OCI-LY7 (cell line): ENCODE measurements at regions not wholly inside any gene's neighbourhood (a gene's known extent, or its start where the extent isn't known, plus 50 kb on each side); places are given as distances from the start of the nearest gene placed in this dataset.

Experiments used
- BruUV-seq: library from RNA; stranded (reverse); fragments of 400-500 nt; replicated peaks from 2 replicates; lab custom pipeline; 2021; lab: Mats Ljungman, UMichigan
- CTCF ChIA-PET: fragments of 300-600 bp; sonication (Branson Sonifier 250); formaldehyde crosslinking; loops from one replicate; lab custom pipeline; 2022; ENCODE audit warnings: antibody characterized with exemption; ENCODE audit not compliant: unreplicated experiment; lab: Charles Lee
- POLR2A ChIA-PET: fragments of 300-600 bp; sonication (Branson Sonifier 250); formaldehyde crosslinking; loops from one replicate; lab custom pipeline; 2022; ENCODE audit warnings: antibody characterized with exemption; lab: Charles Lee
- DNase-seq: peaks from one replicate; pipeline ENCODE4 v3.0.0-alpha.2; 2015; ENCODE audit warnings: low spot score
- H2AFZ ChIP-seq: fragments of 200-600 bp; sonication (generic), shearing (Covaris generic); 2 replicates; pipeline ENCODE4 v1.6.1; 2014; ENCODE audit warnings: mild to moderate bottlenecking, antibody characterized with exemption, low read length, moderate library complexity
- H3K27ac ChIP-seq: fragments of 200-600 bp; sonication (generic); 2 replicates; pipeline ENCODE4 v1.5.1; 2014; ENCODE audit warnings: mixed run types, low read depth, mild to moderate bottlenecking, moderate library complexity, low read length, inconsistent platforms; ENCODE audit not compliant: poor library complexity, severe bottlenecking
- H3K36me3 ChIP-seq: fragments of 200-600 bp; sonication (generic); 2 replicates; pipeline ENCODE4 v1.6.1; 2014; ENCODE audit warnings: mild to moderate bottlenecking, antibody characterized with exemption, low read length, moderate library complexity, mixed read lengths; ENCODE audit not compliant: insufficient read depth
- H3K4me1 ChIP-seq: fragments of 200-600 bp; sonication (generic); 2 replicates; pipeline ENCODE4 v1.5.1; 2014; ENCODE audit warnings: mild to moderate bottlenecking, low read length; ENCODE audit not compliant: insufficient read depth, poor library complexity, severe bottlenecking
- H3K4me2 ChIP-seq: fragments of 200-600 bp; sonication (generic); 2 replicates; pipeline ENCODE4 v1.6.1; 2014; ENCODE audit warnings: mild to moderate bottlenecking, low read length
- H3K4me3 ChIP-seq: fragments of 200-600 bp; sonication (generic); 2 replicates; pipeline ENCODE4 v1.5.1; 2014; ENCODE audit warnings: mild to moderate bottlenecking, low read depth, low read length; ENCODE audit not compliant: poor library complexity, severe bottlenecking
- H3K79me2 ChIP-seq: fragments of 200-600 bp; sonication (generic); 2 replicates; pipeline ENCODE4 v1.6.1; 2016; ENCODE audit warnings: low read depth, mild to moderate bottlenecking, low read length, moderate library complexity, mixed read lengths; ENCODE audit not compliant: insufficient read depth
- H3K9me2 ChIP-seq: fragments of 200-600 bp; sonication (generic); 2 replicates; pipeline ENCODE4 v1.6.1; 2016; ENCODE audit warnings: mild to moderate bottlenecking, low read length, mixed read lengths; ENCODE audit not compliant: insufficient read depth
- H3K9me3 ChIP-seq: fragments of 200-600 bp; sonication (generic); 2 replicates; pipeline ENCODE4 v1.6.1; 2014; ENCODE audit warnings: mild to moderate bottlenecking, mixed run types, low read length, mixed read lengths
- H4K20me1 ChIP-seq: fragments of 200-600 bp; sonication (generic); 2 replicates; pipeline ENCODE4 v1.6.1; 2014; ENCODE audit warnings: mild to moderate bottlenecking, antibody characterized with exemption, low read length, moderate library complexity, mixed read lengths; ENCODE audit not compliant: insufficient read depth
- EZH2phosphoT487 ChIP-seq: fragments of 200-600 bp; sonication (generic); IDR thresholded peaks from 2 replicates; pipeline ENCODE4 v1.6.1; 2018; ENCODE audit warnings: low read depth, borderline replicate concordance, mild to moderate bottlenecking, mixed run types, antibody characterized with exemption, low read length, moderate library complexity, mixed read lengths
- intact Hi-C: fragments of 100-400 bp; cut with micrococcal nuclease; formaldehyde crosslinking; loops from one replicate; pipeline ENCODE4 v1.10.0; 2022; ENCODE audit not compliant: unreplicated experiment
- TF ChIP-seq, protein P1 (sequence below): fragments of 200-600 bp; sonication (generic); conservative IDR thresholded peaks from 2 replicates; pipeline ENCODE4 v1.5.1; 2014; ENCODE audit warnings: mild to moderate bottlenecking, antibody characterized with exemption, low read length, moderate library complexity, mixed read lengths

DNA sequence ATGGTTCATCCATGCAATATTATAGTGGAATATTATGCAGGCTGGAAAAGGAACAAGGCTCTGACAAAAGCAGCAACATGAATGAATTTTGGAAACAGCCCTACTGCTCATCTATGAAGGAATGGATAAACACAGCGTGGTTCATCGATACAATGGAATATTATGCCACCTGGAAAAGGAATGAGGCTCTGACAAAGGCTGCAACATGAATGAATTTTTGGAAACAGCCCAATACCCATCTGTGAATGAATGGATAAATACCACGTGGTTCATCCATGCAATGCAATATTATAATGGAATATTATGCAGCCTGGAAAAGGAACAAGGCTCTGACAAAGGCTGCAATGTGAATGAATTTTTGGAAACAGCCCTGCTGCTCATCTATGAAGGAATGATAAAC lies 160.4 kb downstream of the CRLF2 start:
- no peak overlapping the region for H3K27ac ChIP-seq
- H3K4me3 ChIP-seq: no peak overlapping the region
- DNase-seq: no peak
- TF ChIP-seq, protein P1, sequence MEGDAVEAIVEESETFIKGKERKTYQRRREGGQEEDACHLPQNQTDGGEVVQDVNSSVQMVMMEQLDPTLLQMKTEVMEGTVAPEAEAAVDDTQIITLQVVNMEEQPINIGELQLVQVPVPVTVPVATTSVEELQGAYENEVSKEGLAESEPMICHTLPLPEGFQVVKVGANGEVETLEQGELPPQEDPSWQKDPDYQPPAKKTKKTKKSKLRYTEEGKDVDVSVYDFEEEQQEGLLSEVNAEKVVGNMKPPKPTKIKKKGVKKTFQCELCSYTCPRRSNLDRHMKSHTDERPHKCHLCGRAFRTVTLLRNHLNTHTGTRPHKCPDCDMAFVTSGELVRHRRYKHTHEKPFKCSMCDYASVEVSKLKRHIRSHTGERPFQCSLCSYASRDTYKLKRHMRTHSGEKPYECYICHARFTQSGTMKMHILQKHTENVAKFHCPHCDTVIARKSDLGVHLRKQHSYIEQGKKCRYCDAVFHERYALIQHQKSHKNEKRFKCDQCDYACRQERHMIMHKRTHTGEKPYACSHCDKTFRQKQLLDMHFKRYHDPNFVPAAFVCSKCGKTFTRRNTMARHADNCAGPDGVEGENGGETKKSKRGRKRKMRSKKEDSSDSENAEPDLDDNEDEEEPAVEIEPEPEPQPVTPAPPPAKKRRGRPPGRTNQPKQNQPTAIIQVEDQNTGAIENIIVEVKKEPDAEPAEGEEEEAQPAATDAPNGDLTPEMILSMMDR: no peak
- no peak for TF ChIP-seq EZH2phosphoT487
- no peaks in the 10 kb centered on the region for H3K36me3 ChIP-seq
- H3K4me2 ChIP-seq: no peak overlapping the region
- no peaks in the 10 kb centered on the region for H3K79me2 ChIP-seq
- no TSS peak for BruUV-seq
- ChIA-PET CTCF (no interaction called here), POLR2A (no interaction called here)
- H3K9me3 ChIP-seq: peaks cover 26% of the 10 kb centered on the region
- no peaks in the 10 kb centered on the region for H3K9me2 ChIP-seq
- intact Hi-C loops: no loop called here
- H4K20me1 ChIP-seq: no peaks in the 10 kb centered on the region
- H2AFZ ChIP-seq: no peak overlapping the region
- H3K4me1 ChIP-seq: no peaks in the 10 kb centered on the region

DNA sequence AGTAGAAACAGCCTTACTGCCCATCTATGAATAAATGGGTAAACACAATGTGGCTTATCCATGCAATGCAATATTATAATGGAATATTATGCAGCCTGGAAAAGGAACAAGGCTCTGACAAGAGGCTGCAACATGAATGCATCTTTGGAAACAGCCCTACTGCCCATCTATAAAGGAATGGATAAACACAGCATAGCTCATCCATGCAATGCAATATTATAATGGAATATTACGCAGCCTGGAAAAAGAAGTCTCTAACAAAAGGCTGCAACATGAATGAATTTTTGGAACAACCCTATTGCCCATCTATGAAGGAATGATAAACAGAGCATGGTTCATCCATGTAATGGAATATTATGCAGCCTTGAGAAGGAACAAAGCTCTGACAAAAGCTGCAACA lies 161.0 kb downstream of the CRLF2 start:
- H3K27ac ChIP-seq: no peak overlapping the region
- POLR2A ChIA-PET: no interaction called here
- intact Hi-C loops: no loop called here
- no peak overlapping the region for H3K4me3 ChIP-seq
- CTCF ChIA-PET: no interaction called here
- H3K4me2 ChIP-seq: no peak overlapping the region
- H3K9me2 ChIP-seq: no peaks in the 10 kb centered on the region
- BruUV-seq: no TSS peak
- H2AFZ ChIP-seq: no peak overlapping the region
- no peak for DNase-seq
- H4K20me1 ChIP-seq: no peaks in the 10 kb centered on the region
- H3K4me1 ChIP-seq: no peaks in the 10 kb centered on the region
- H3K9me3 ChIP-seq: peaks cover 26% of the 10 kb centered on the region
- H3K36me3 ChIP-seq: no peaks in the 10 kb centered on the region
- H3K79me2 ChIP-seq: no peaks in the 10 kb centered on the region
- TF ChIP-seq EZH2phosphoT487: no peak
- TF ChIP-seq, protein P1: no peak

DNA sequence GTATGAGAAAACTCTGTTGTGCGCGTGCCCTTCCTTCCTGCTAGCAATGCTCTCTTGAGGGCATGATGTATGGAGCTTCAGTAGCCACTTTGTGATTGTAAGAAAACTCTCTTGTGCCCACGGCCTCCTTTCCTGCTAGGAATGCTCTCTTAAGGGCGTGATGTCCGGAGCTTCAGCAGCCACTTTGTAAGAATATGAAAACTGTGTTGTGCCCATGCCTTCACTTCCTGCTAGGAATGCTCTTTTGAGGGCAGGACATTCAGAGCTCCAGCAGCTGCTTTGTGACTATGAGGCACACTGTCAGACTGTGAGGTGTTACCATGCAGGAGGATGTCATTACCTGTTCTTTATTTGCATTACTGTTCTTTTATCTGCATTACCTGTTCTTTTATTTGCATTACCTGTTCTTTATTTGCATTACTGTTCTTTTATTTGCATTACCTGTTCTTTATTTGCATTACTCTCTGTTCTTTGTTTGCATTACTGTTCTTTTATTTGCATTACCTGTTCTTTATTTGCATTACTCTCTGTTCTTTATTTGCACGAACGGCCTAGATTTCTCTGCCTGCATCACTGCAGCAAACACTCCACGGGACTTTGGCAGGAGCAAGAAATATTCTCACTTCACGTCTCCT lies 166.7 kb downstream of the CRLF2 start:
- ChIA-PET CTCF (no interaction called here), POLR2A (no interaction called here)
- no peaks in the 10 kb centered on the region for H3K36me3 ChIP-seq
- no peaks in the 10 kb centered on the region for H3K9me2 ChIP-seq
- no peaks in the 10 kb centered on the region for H3K4me1 ChIP-seq
- no peak for DNase-seq
- peaks cover 9% of the 10 kb centered on the region; the same call in 1 of the 2 replicates for H3K9me3 ChIP-seq
- intact Hi-C loops: no loop called here
- H4K20me1 ChIP-seq: no peaks in the 10 kb centered on the region
- H3K79me2 ChIP-seq: no peaks in the 10 kb centered on the region
- H2AFZ ChIP-seq: no peak overlapping the region
- BruUV-seq: no TSS peak
- TF ChIP-seq EZH2phosphoT487: no peak
- TF ChIP-seq, protein P1: no peak
- H3K4me2 ChIP-seq: no peak overlapping the region
- no peak overlapping the region for H3K27ac ChIP-seq
- no peak overlapping the region for H3K4me3 ChIP-seq
